Osteoblast (primary cell): ENCODE measurements at regions not wholly inside any gene's neighbourhood (a gene's known extent, or its start where the extent isn't known, plus 50 kb on each side); places are given as distances from the start of the nearest gene placed in this dataset.
"Not testable (repeated sequence)": the region's sequence is repeated elsewhere in the genome, so short reads cannot be mapped to it uniquely, and the experiment has no call there.

Experiments used
- DNase-seq: peaks from one replicate; pipeline ENCODE4 v3.0.0; 2011; ENCODE audit warnings: low spot score, mixed read lengths; ENCODE audit not compliant: insufficient read length; ENCODE audit errors: missing footprints
- H2AFZ ChIP-seq: 2 replicates; pipeline ENCODE4 v1.6.0; 2011; ENCODE audit warnings: mild to moderate bottlenecking, low read length
- H3K27ac ChIP-seq: 2 replicates; pipeline ENCODE4 v1.5.1; 2011; ENCODE audit warnings: mild to moderate bottlenecking, low read depth, low read length, moderate library complexity
- H3K27me3 ChIP-seq: 2 replicates; pipeline ENCODE4 v1.6.0; 2012; ENCODE audit warnings: mild to moderate bottlenecking, control low read depth, inconsistent platforms, low read length, moderate library complexity; ENCODE audit not compliant: insufficient read depth
- H3K36me3 ChIP-seq: 2 replicates; pipeline ENCODE4 v1.5.1; 2011; ENCODE audit warnings: mild to moderate bottlenecking, low read length, control low read depth, moderate library complexity; ENCODE audit not compliant: insufficient read depth
- H3K4me1 ChIP-seq: 2 replicates; pipeline ENCODE4 v1.5.1; 2011; ENCODE audit warnings: mild to moderate bottlenecking, low read length, control low read depth, moderate library complexity; ENCODE audit not compliant: insufficient read depth
- H3K4me2 ChIP-seq: 2 replicates; pipeline ENCODE4 v1.6.0; 2011; ENCODE audit warnings: mild to moderate bottlenecking, low read length; ENCODE audit not compliant: insufficient read depth
- H3K4me3 ChIP-seq: fragments of 200-600 bp; sonication (generic); 3 replicates; pipeline ENCODE4 v1.5.1; 2012; ENCODE audit warnings: mild to moderate bottlenecking, low read length, inconsistent platforms; ENCODE audit not compliant: insufficient read depth
- H3K79me2 ChIP-seq: 2 replicates; pipeline ENCODE4 v1.6.0; 2012; ENCODE audit warnings: mild to moderate bottlenecking, low read length, control low read depth, inconsistent platforms; ENCODE audit not compliant: insufficient read depth
- H3K9me3 ChIP-seq: 2 replicates; pipeline ENCODE4 v1.5.1; 2011; ENCODE audit warnings: low read depth, low read length, control low read depth
- H4K20me1 ChIP-seq: 2 replicates; pipeline ENCODE4 v1.6.0; 2012; ENCODE audit warnings: mild to moderate bottlenecking, low read length, control low read depth; ENCODE audit not compliant: insufficient read depth
- TF ChIP-seq, protein P1 (sequence below): IDR thresholded peaks from 2 replicates; pipeline ENCODE4 v1.5.1; 2011; ENCODE audit warnings: mild to moderate bottlenecking, low read depth, low read length, moderate library complexity; ENCODE audit errors: extremely low read depth

DNA sequence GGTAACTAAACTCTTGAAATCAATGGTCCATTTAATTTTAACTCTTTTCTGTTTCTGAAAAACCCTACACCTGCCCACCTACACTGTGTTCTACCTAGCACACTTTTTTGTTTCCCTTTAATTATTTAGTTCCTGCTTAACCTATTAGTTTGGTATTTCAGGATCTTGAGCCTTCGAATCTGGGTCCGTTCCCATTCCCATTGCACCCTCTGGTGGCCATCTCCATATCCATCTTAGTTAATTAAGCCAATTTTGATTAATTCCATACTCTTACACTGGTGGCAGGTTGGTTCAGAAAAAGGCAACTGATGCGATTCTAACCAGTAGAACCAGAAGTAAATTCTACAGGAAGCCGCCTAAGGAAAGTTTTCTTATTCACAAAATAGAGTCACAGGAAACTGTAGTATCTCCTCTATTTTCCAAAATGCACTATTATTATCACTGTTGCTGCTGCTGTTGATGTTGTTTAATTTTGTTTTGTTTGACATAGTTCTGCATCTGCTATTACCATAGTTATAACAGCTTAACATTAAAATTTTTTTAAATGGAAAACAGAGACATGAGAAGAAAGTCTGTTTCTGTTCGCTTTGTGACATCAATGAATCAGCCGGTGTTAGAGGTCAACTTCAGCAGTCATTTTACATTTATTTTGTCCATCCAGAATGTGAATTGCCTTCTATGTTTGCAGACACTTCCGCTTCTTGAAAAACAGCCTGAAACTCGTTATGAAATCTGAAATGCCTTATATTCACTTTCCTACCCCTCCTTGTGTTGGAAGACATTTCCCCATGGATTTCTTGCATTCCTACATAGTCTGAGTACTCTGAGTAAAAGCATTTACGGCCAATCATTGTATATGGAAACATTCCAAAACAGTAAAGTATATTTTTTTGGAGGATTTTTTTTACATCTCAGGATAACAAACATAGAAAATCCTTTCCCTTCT is 115.5 kb upstream of the NCAM2 start:
- TF ChIP-seq, protein P1, sequence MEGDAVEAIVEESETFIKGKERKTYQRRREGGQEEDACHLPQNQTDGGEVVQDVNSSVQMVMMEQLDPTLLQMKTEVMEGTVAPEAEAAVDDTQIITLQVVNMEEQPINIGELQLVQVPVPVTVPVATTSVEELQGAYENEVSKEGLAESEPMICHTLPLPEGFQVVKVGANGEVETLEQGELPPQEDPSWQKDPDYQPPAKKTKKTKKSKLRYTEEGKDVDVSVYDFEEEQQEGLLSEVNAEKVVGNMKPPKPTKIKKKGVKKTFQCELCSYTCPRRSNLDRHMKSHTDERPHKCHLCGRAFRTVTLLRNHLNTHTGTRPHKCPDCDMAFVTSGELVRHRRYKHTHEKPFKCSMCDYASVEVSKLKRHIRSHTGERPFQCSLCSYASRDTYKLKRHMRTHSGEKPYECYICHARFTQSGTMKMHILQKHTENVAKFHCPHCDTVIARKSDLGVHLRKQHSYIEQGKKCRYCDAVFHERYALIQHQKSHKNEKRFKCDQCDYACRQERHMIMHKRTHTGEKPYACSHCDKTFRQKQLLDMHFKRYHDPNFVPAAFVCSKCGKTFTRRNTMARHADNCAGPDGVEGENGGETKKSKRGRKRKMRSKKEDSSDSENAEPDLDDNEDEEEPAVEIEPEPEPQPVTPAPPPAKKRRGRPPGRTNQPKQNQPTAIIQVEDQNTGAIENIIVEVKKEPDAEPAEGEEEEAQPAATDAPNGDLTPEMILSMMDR: peak; percentile 20

GRCh38 chr21:20883408-20883800 is 114.8 kb upstream of the NCAM2 start:
- H3K4me2 ChIP-seq: no peak overlapping the region
- TF ChIP-seq, protein P1: no peak

More for the DNA sequence above, 115.5 kb upstream of the NCAM2 start:
- H3K9me3 ChIP-seq: no peaks in the 10 kb centered on the region
- no peaks in the 10 kb centered on the region for H3K79me2 ChIP-seq
- H3K27ac ChIP-seq: no peak overlapping the region
- H4K20me1 ChIP-seq: no peaks in the 10 kb centered on the region
- H2AFZ ChIP-seq: no peak overlapping the region
- no peaks in the 10 kb centered on the region for H3K27me3 ChIP-seq
- no peak for DNase-seq
- no peak overlapping the region for H3K4me2 ChIP-seq
- H3K4me3 ChIP-seq: no peak overlapping the region
- no peaks in the 10 kb centered on the region for H3K4me1 ChIP-seq
- no peaks in the 10 kb centered on the region for H3K36me3 ChIP-seq

DNA sequence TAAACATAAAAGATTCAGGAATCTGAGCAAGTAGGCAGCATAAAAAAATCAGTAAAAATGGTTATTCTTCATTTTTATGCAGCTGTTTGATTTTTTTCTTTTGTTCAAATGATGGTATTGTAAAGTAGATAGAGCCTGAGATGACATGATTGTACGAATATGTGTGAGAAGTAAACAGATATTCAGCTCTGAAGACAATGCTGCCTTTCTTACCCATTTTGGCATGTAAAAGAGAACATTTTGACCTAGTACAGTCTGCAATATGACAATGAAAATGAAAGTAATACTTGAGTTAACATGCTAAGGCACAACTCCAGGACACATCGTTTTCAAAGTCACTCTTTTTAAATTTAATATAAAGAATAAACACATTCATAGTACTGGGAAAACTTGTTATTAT is 95.7 kb upstream of the NCAM2 start:
- Histone ChIP-seq H3K79me2 (no peaks in the 10 kb centered on the region), H3K4me3 (no peak overlapping the region), H3K4me1 (no peaks in the 10 kb centered on the region), H3K4me2 (no peak overlapping the region), H4K20me1 (no peaks in the 10 kb centered on the region), H3K9me3 (no peaks in the 10 kb centered on the region), H2AFZ (no peak overlapping the region), H3K27ac (no peak overlapping the region), H3K36me3 (no peaks in the 10 kb centered on the region), H3K27me3 (no peaks in the 10 kb centered on the region)
- DNase-seq: no peak
- TF ChIP-seq, protein P1: no peak

More at GRCh38 chr21:20883408-20883800, 114.8 kb upstream of the NCAM2 start:
- no peak overlapping the region for H3K27ac ChIP-seq
- no peaks in the 10 kb centered on the region for H3K27me3 ChIP-seq
- H4K20me1 ChIP-seq: no peaks in the 10 kb centered on the region
- H3K4me3 ChIP-seq: no peak overlapping the region
- H3K79me2 ChIP-seq: no peaks in the 10 kb centered on the region
- no peaks in the 10 kb centered on the region for H3K4me1 ChIP-seq
- no peak overlapping the region for H2AFZ ChIP-seq
- no peaks in the 10 kb centered on the region for H3K9me3 ChIP-seq
- no peaks in the 10 kb centered on the region for H3K36me3 ChIP-seq
- DNase-seq: no peak

- no peaks in the 10 kb centered on the region for H3K9me3 ChIP-seq
- H3K79me2 ChIP-seq: no peaks in the 10 kb centered on the region
- H3K27me3 ChIP-seq: no peaks in the 10 kb centered on the region
- H2AFZ ChIP-seq: no peak overlapping the region
- no peak overlapping the region for H3K4me3 ChIP-seq
- no peaks in the 10 kb centered on the region for H3K36me3 ChIP-seq
- TF ChIP-seq, protein P1: no peak
- H3K4me1 ChIP-seq: no peaks in the 10 kb centered on the region
- no peak overlapping the region for H3K4me2 ChIP-seq
- H3K27ac ChIP-seq: no peak overlapping the region
- no peak for DNase-seq
- no peaks in the 10 kb centered on the region for H4K20me1 ChIP-seq
Observed at GRCh38 chr21:20902998-20903397, 95.2 kb upstream of the NCAM2 start.

DNA sequence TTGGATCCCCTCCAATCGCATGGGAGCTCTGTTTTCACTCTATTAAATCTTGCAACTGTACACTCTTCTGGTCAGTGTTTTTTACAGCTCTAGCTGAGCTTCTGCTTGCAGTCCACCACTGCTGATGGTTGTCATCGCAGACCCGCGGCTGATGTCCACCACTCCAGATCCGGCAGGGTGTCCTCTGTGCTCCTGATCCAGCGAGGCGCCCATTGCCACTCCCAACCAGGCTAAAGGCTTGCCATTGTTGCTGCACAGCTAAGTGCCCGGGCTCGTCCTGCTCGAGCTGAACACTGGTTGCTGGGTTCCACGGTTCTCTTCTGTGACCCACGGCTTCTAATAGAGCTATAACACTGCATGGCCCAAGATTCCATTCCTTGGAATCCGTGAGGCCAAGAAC is 70.7 kb upstream of the NCAM2 start:
- H3K4me1 ChIP-seq, H3K36me3 ChIP-seq, H3K4me3 ChIP-seq, H3K27me3 ChIP-seq, H2AFZ ChIP-seq, H3K27ac ChIP-seq, H4K20me1 ChIP-seq, H3K79me2 ChIP-seq, H3K9me3 ChIP-seq, H3K4me2 ChIP-seq: not testable (repeated sequence)
- peak; percentile 22 for DNase-seq
